ENCODE measurements at regions not wholly inside any gene's neighbourhood (a gene's known extent, or its start where the extent isn't known, plus 50 kb on each side); places are given as distances from the start of the nearest gene placed in this dataset.
A peak's percentile ranks its signal among the peaks of the same experiment; 100 is the strongest.

DNA sequence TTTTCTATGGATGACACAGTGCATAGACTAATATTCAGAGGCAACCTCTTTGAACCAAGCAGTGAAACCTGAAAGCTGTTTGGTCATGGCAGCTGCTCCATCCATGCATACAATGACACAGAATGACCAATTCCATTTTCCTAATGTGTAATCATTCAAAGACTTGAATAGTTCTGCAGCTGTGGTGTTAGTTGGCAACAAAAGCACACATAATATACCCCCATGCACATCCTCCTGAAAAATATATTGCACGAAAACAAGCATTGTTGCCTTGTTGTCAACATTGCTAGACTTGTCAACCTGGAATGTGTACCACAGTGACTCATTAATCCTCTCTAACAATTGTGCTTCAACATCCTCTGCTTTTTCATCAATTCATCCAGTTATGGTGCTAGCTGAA, 71.0 kb upstream of the SEMA6A start (continued):
- no peak for TF ChIP-seq ZNF217 (IDR thresholded peaks at IDR 0.05)
- TF ChIP-seq, protein P1, sequence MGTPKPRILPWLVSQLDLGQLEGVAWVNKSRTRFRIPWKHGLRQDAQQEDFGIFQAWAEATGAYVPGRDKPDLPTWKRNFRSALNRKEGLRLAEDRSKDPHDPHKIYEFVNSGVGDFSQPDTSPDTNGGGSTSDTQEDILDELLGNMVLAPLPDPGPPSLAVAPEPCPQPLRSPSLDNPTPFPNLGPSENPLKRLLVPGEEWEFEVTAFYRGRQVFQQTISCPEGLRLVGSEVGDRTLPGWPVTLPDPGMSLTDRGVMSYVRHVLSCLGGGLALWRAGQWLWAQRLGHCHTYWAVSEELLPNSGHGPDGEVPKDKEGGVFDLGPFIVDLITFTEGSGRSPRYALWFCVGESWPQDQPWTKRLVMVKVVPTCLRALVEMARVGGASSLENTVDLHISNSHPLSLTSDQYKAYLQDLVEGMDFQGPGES (IDR thresholded peaks at IDR 0.05) = no peak
- TF ChIP-seq SRF (IDR thresholded peaks at IDR 0.05; ENCODE audit: low read depth in 2 of 2, low read length in 2 of 2) = no peak
- no peak for TF ChIP-seq SMAD1 (IDR thresholded peaks at IDR 0.05; ENCODE audit: low read depth, partially characterized antibody)
- TF ChIP-seq, protein P2, sequence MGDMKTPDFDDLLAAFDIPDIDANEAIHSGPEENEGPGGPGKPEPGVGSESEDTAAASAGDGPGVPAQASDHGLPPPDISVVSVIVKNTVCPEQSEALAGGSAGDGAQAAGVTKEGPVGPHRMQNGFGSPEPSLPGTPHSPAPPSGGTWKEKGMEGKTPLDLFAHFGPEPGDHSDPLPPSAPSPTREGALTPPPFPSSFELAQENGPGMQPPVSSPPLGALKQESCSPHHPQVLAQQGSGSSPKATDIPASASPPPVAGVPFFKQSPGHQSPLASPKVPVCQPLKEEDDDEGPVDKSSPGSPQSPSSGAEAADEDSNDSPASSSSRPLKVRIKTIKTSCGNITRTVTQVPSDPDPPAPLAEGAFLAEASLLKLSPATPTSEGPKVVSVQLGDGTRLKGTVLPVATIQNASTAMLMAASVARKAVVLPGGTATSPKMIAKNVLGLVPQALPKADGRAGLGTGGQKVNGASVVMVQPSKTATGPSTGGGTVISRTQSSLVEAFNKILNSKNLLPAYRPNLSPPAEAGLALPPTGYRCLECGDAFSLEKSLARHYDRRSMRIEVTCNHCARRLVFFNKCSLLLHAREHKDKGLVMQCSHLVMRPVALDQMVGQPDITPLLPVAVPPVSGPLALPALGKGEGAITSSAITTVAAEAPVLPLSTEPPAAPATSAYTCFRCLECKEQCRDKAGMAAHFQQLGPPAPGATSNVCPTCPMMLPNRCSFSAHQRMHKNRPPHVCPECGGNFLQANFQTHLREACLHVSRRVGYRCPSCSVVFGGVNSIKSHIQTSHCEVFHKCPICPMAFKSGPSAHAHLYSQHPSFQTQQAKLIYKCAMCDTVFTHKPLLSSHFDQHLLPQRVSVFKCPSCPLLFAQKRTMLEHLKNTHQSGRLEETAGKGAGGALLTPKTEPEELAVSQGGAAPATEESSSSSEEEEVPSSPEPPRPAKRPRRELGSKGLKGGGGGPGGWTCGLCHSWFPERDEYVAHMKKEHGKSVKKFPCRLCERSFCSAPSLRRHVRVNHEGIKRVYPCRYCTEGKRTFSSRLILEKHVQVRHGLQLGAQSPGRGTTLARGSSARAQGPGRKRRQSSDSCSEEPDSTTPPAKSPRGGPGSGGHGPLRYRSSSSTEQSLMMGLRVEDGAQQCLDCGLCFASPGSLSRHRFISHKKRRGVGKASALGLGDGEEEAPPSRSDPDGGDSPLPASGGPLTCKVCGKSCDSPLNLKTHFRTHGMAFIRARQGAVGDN (IDR thresholded peaks at IDR 0.05) = no peak
- TF ChIP-seq ZZZ3 (IDR thresholded peaks at IDR 0.05; ENCODE audit: control insufficient read depth, insufficient read length, low read depth) = no peak
- peak; percentile 83 for TF ChIP-seq JUNB (IDR thresholded peaks at IDR 0.05)
- no peak for TF ChIP-seq NR2C2 (IDR thresholded peaks at IDR 0.05; ENCODE audit: borderline replicate concordance, control insufficient read depth, insufficient read length, low read depth)
- no peak for TF ChIP-seq BMI1 (IDR thresholded peaks at IDR 0.05; ENCODE audit: borderline replicate concordance)
- no peak for TF ChIP-seq GATAD2B (conservative IDR thresholded peaks at IDR 0.05; ENCODE audit: low read depth)
- no peak for TF ChIP-seq POLR2AphosphoS5 (IDR thresholded peaks at IDR 0.05; ENCODE audit: low read length)
- TF ChIP-seq SPI1 (IDR thresholded peaks at IDR 0.05; ENCODE audit: borderline replicate concordance, insufficient read depth, low read depth, low read length) = no peak
- TF ChIP-seq ZNF622 (IDR thresholded peaks at IDR 0.05) = no peak
- TF ChIP-seq MYC (IDR thresholded peaks at IDR 0.05; ENCODE audit: insufficient read depth, insufficient read length, insufficient replicate concordance, low read length, severe bottlenecking) = no peak
- no peak for TF ChIP-seq CBX3 (IDR thresholded peaks at IDR 0.05; ENCODE audit: borderline replicate concordance, low read depth)
- no peak for TF ChIP-seq NFYB (IDR thresholded peaks at IDR 0.05; ENCODE audit: insufficient read depth, low read depth, low read length)
- no peak for TF ChIP-seq KLF5 (IDR thresholded peaks at IDR 0.05; ENCODE audit: partially characterized antibody)
- no peak for TF ChIP-seq SP1 (IDR thresholded peaks at IDR 0.05; ENCODE audit: low read depth, low read length)
- TF ChIP-seq SIN3A (IDR thresholded peaks at IDR 0.05; ENCODE audit: low read depth, low read length) = no peak
- TF ChIP-seq ZNF24 (IDR thresholded peaks at IDR 0.05) = no peak
- TF ChIP-seq, protein P3, sequence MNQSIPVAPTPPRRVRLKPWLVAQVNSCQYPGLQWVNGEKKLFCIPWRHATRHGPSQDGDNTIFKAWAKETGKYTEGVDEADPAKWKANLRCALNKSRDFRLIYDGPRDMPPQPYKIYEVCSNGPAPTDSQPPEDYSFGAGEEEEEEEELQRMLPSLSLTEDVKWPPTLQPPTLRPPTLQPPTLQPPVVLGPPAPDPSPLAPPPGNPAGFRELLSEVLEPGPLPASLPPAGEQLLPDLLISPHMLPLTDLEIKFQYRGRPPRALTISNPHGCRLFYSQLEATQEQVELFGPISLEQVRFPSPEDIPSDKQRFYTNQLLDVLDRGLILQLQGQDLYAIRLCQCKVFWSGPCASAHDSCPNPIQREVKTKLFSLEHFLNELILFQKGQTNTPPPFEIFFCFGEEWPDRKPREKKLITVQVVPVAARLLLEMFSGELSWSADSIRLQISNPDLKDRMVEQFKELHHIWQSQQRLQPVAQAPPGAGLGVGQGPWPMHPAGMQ (IDR thresholded peaks at IDR 0.05; ENCODE audit: borderline replicate concordance) = no peak
- no peak; the same call in 1 of the 2 replicates for TF ChIP-seq CBX5 (IDR thresholded peaks at IDR 0.05; ENCODE audit: low read depth)
- TF ChIP-seq PAX5 (IDR thresholded peaks at IDR 0.05; ENCODE audit: borderline replicate concordance, low read depth, low read length) = 0 out of 2 replicates have a peak, but pooled peaks have one; percentile 41

All from GM12878 (cell line).